Endothelial cell of umbilical vein (primary cell): ENCODE measurements at regions not wholly inside any gene's neighbourhood (a gene's known extent, or its start where the extent isn't known, plus 50 kb on each side); places are given as distances from the start of the nearest gene placed in this dataset.

Experiments used
- BruUV-seq: library from RNA; stranded (reverse); fragments of 400-500 nt; replicated peaks from 2 replicates; lab custom pipeline; 2021; lab: Mats Ljungman, UMichigan
- CTCF ChIA-PET: fragments of 300-600, 350-600 bp; sonication (Branson Sonifier 250); formaldehyde crosslinking; loops from one replicate; lab custom pipeline; 2021; ENCODE audit warnings: antibody characterized with exemption, inconsistent platforms; lab: Charles Lee
- POLR2A ChIA-PET: fragments of 300-600, 350-600 bp; sonication (Branson Sonifier 250); formaldehyde crosslinking; loops from one replicate; lab custom pipeline; 2021; ENCODE audit warnings: antibody characterized with exemption, inconsistent platforms; lab: Charles Lee
- DNase-seq: peaks from one replicate; pipeline ENCODE4 v3.0.0-alpha.2; 2011; ENCODE audit warnings: low read depth, low spot score
- FAIRE-seq: peaks from 2 replicates; lab custom pipeline; 2011; peaks lifted over from hg19 to GRCh38; lab: Jason Lieb, UNC
- H2AFZ ChIP-seq: 2 replicates; pipeline ENCODE4 v1.6.0; 2012; ENCODE audit warnings: low read depth, low read length, control low read depth, inconsistent platforms
- H3K27ac ChIP-seq: 2 replicates; pipeline ENCODE4 v1.5.1; 2011; ENCODE audit warnings: low read depth, mild to moderate bottlenecking, control low read depth, low read length, moderate library complexity; ENCODE audit not compliant: insufficient read depth
- H3K27me3 ChIP-seq, 2 experiments: 2 replicates each; pipeline versions ENCODE4 v1.6.0 to v1.6.1; 2011; ENCODE audit warnings: low read length in 2 of 2, mixed read lengths in 1 of 2; ENCODE audit not compliant: control insufficient read depth in 2 of 2, insufficient read depth in 2 of 2
- H3K36me3 ChIP-seq, 2 experiments: 2 replicates in 1 of 2; 3 replicates in 1 of 2; pipeline ENCODE4 v1.5.1; 2011; ENCODE audit warnings: low read length in 2 of 2, mild to moderate bottlenecking in 1 of 2, moderate library complexity in 1 of 2; ENCODE audit not compliant: control insufficient read depth in 2 of 2, insufficient read depth in 2 of 2; ENCODE audit errors: extremely low read depth in 1 of 2
- H3K4me1 ChIP-seq: 3 replicates; pipeline ENCODE4 v1.5.1; 2011; ENCODE audit warnings: mild to moderate bottlenecking, low read length; ENCODE audit not compliant: control insufficient read depth, insufficient read depth; ENCODE audit errors: extremely low read depth
- H3K4me2 ChIP-seq: 2 replicates; pipeline ENCODE4 v1.6.1; 2011; ENCODE audit warnings: low read length, control low read depth, mixed read lengths; ENCODE audit not compliant: insufficient read depth
- H3K4me3 ChIP-seq, 3 experiments: fragments of 200-600 bp in 1 of 3; sonication (generic), shearing (Covaris generic) in 1 of 3; replicated peaks in 1 of 3; 2 replicates each; pipeline ENCODE4 v1.5.1; 2011 to 2016; ENCODE audit warnings: control low read depth in 3 of 3, low read length in 3 of 3, mild to moderate bottlenecking in 2 of 3, inconsistent platforms in 1 of 3, low read depth in 1 of 3, moderate library complexity in 1 of 3; ENCODE audit not compliant: insufficient read depth in 1 of 3
- H3K79me2 ChIP-seq: 2 replicates; pipeline ENCODE4 v1.6.0; 2012; ENCODE audit warnings: low read length, inconsistent platforms; ENCODE audit not compliant: control insufficient read depth, insufficient read depth
- H3K9ac ChIP-seq: replicated peaks from 2 replicates; pipeline ENCODE3; 2011; ENCODE audit warnings: low read length, control low read depth; ENCODE audit not compliant: insufficient read depth; ENCODE audit errors: extremely low read depth
- H3K9me1 ChIP-seq: replicated peaks from 3 replicates; pipeline ENCODE4 v1.6.0; 2011; ENCODE audit warnings: mild to moderate bottlenecking, low read length; ENCODE audit not compliant: control insufficient read depth, insufficient read depth; ENCODE audit errors: extremely low read depth
- H3K9me3 ChIP-seq: replicated peaks from 2 replicates; pipeline ENCODE4 v1.5.1; 2012; ENCODE audit warnings: low read length, inconsistent platforms; ENCODE audit not compliant: control insufficient read depth, insufficient read depth
- H4K20me1 ChIP-seq: replicated peaks from 2 replicates; pipeline ENCODE3; 2011; ENCODE audit warnings: mild to moderate bottlenecking, low read length; ENCODE audit not compliant: control insufficient read depth, insufficient read depth; ENCODE audit errors: extremely low read depth
- EZH2 ChIP-seq: IDR thresholded peaks from 2 replicates; pipeline ENCODE4 v1.6.1; 2012; ENCODE audit warnings: borderline replicate concordance, low read depth, mild to moderate bottlenecking, moderate library complexity, low read length, inconsistent platforms; ENCODE audit not compliant: severe bottlenecking
- FOS ChIP-seq: IDR thresholded peaks from 2 replicates; pipeline ENCODE4 v1.6.1; 2011; ENCODE audit warnings: mild to moderate bottlenecking, low read length, moderate library complexity, borderline replicate concordance; ENCODE audit not compliant: insufficient read depth
- GATA2 ChIP-seq: IDR thresholded peaks from 2 replicates; pipeline ENCODE4 v1.7.0; 2011; ENCODE audit warnings: low read depth, mild to moderate bottlenecking, moderate library complexity, mixed read lengths, low read length; ENCODE audit not compliant: insufficient read length, insufficient read depth
- JUN ChIP-seq: IDR thresholded peaks from 2 replicates; pipeline ENCODE4 v1.6.1; 2011; ENCODE audit warnings: borderline replicate concordance, low read depth; ENCODE audit not compliant: insufficient read length, insufficient read depth
- MYC ChIP-seq: IDR thresholded peaks from one replicate; pipeline ENCODE4 v1.6.1; 2011; ENCODE audit warnings: mild to moderate bottlenecking, low read depth, low read length
- POLR2A ChIP-seq: IDR thresholded peaks from 2 replicates; pipeline ENCODE4 v1.6.1; 2012; ENCODE audit warnings: low read depth, mild to moderate bottlenecking, control low read depth, low read length
- POLR2AphosphoS5 ChIP-seq: IDR thresholded peaks from 2 replicates; pipeline ENCODE4 v1.6.1; 2012; ENCODE audit warnings: low read depth, mild to moderate bottlenecking, control low read depth, low read length, moderate library complexity; ENCODE audit not compliant: insufficient read depth
- dilution Hi-C: fragments of 300-500 bp; cut with MboI; formaldehyde crosslinking; loops from one replicate; pipeline ENCODE4 v1.15.0; 2019; ENCODE audit warnings: low sequenced_read_pairs; ENCODE audit not compliant: extremely low pct_ligation_motif_present
- intact Hi-C: fragments of 100-400 bp; cut with micrococcal nuclease; formaldehyde crosslinking; loops from one replicate; pipeline ENCODE4 v1.10.0; 2022
- TF ChIP-seq, protein P1 (sequence below): IDR thresholded peaks from 2 replicates; pipeline ENCODE4 v1.6.1; 2011; ENCODE audit not compliant: insufficient read depth, insufficient read length
- TF ChIP-seq, protein P2 (sequence below), 2 donors: IDR thresholded peaks; 1 replicate in 1 of 2; 2 replicates in 1 of 2; pipeline ENCODE4 v1.5.1; 2011; ENCODE audit warnings: low read length in 2 of 2, mild to moderate bottlenecking in 2 of 2, moderate library complexity in 2 of 2, control low read depth in 1 of 2, inconsistent platforms in 1 of 2, low read depth in 1 of 2; ENCODE audit not compliant: insufficient read depth in 1 of 2; ENCODE audit errors: extremely low read depth in 1 of 2

DNA sequence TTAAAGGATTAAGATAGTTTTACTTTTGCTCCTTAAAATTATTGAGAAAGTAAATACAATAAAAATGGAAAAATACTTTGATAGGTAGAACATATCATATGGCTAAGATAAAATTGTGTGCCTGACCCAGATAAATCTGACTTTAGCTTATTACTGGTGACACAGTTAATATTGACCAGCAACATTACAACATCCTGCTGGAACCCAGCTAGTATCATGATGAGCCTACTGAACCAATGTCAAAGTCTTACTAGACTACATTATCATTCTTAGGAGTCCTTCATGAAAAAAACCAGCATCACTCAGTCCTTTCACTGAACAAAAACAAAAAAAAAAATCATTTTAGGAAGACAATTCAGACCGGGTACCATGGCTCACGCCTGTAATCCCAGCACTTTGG is 164.8 kb upstream of the CDK1 start:
- Histone ChIP-seq H3K27me3 (peaks cover 0 to 22% of the 10 kb centered on the region in 2 experiments), H3K9me3 (no peaks in the 10 kb centered on the region), H3K9ac (no peak overlapping the region), H3K79me2 (no peaks in the 10 kb centered on the region), H3K4me2 (no peak overlapping the region), H3K27ac (no peak overlapping the region), H4K20me1 (no peaks in the 10 kb centered on the region), H2AFZ (no peak overlapping the region), H3K36me3 (no peaks in the 10 kb centered on the region), H3K9me1 (no peaks in the 10 kb centered on the region), H3K4me3 (no peak overlapping the region), H3K4me1 (no peaks in the 10 kb centered on the region)
- no TSS peak for BruUV-seq
- dilution Hi-C loops = no loop called here
- FAIRE-seq = no peak
- POLR2A ChIA-PET = no interaction called here
- intact Hi-C loops = no loop called here
- CTCF ChIA-PET = interaction anchor here (1.3 kb wide), 1 partner anchor 8 kb away, joined by 6 read pairs; no protein-coding TSS in a partner anchor
- TF ChIP-seq MYC = no peak
- TF ChIP-seq, protein P1, sequence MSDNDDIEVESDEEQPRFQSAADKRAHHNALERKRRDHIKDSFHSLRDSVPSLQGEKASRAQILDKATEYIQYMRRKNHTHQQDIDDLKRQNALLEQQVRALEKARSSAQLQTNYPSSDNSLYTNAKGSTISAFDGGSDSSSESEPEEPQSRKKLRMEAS = no peak
- TF ChIP-seq POLR2AphosphoS5 = no peak
- no peak for TF ChIP-seq GATA2
- no peak for TF ChIP-seq POLR2A
- TF ChIP-seq, protein P2, sequence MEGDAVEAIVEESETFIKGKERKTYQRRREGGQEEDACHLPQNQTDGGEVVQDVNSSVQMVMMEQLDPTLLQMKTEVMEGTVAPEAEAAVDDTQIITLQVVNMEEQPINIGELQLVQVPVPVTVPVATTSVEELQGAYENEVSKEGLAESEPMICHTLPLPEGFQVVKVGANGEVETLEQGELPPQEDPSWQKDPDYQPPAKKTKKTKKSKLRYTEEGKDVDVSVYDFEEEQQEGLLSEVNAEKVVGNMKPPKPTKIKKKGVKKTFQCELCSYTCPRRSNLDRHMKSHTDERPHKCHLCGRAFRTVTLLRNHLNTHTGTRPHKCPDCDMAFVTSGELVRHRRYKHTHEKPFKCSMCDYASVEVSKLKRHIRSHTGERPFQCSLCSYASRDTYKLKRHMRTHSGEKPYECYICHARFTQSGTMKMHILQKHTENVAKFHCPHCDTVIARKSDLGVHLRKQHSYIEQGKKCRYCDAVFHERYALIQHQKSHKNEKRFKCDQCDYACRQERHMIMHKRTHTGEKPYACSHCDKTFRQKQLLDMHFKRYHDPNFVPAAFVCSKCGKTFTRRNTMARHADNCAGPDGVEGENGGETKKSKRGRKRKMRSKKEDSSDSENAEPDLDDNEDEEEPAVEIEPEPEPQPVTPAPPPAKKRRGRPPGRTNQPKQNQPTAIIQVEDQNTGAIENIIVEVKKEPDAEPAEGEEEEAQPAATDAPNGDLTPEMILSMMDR (IDR thresholded peaks at IDR 0.05; ENCODE audit: extremely low read depth in 1 of 2, insufficient read depth in 1 of 2, low read depth in 1 of 2, low read length in 2 of 2) = no peak
- DNase-seq = no peak

DNA sequence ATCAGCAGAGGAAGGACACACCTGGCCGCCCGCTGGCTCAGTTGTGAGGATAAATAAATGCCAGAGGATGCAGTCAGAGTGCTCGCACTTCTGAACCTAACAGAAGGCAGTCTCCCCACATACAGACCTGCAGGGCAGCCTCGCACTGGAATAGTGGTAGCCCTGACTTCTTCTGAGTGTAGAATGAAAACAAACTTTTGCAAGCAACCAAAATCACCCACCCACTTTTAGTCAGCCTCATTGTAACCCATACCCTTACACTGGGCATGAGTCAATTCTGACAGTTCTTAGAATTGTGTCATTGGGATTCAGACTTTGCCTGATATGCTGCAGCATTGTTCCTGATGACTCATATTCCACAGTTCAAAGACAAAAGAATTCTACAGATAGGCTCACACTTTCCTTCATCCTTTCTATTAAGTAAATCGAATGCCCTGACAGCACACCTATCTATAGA is 167.0 kb upstream of the CDK1 start:
- BruUV-seq = no TSS peak
- dilution Hi-C loops = no loop called here
- Histone ChIP-seq H3K4me2 (no peak overlapping the region), H3K36me3 (no peaks in the 10 kb centered on the region), H3K9ac (no peak overlapping the region), H2AFZ (no peak overlapping the region), H3K4me1 (no peaks in the 10 kb centered on the region), H3K79me2 (no peaks in the 10 kb centered on the region), H4K20me1 (no peaks in the 10 kb centered on the region), H3K9me1 (no peaks in the 10 kb centered on the region), H3K27me3 (peaks cover 3 to 15% of the 10 kb centered on the region in 2 experiments), H3K4me3 (no peak overlapping the region), H3K9me3 (no peaks in the 10 kb centered on the region), H3K27ac (no peak overlapping the region)
- POLR2A ChIA-PET = no interaction called here
- FAIRE-seq (no peak), DNase-seq (peak; percentile 37)
- TF ChIP-seq, protein P1 = no peak
- no peak for TF ChIP-seq GATA2
- peak; percentile 87 for TF ChIP-seq FOS
- TF ChIP-seq, protein P2 (IDR thresholded peaks at IDR 0.05; ENCODE audit: extremely low read depth in 1 of 2, insufficient read depth in 1 of 2, low read depth in 1 of 2, low read length in 2 of 2) = no peak
- TF ChIP-seq POLR2AphosphoS5 = no peak
- no peak for TF ChIP-seq EZH2
- TF ChIP-seq MYC = no peak
- peak; percentile 74 for TF ChIP-seq JUN
- TF ChIP-seq POLR2A = no peak
- intact Hi-C loops = no loop called here
- CTCF ChIA-PET = no interaction called here
